HG03442 (cell line): ENCODE measurements at regions not wholly inside any gene's neighbourhood (a gene's known extent, or its start where the extent isn't known, plus 50 kb on each side); places are given as distances from the start of the nearest gene placed in this dataset.

Experiments
- ATAC-seq: cut with Tn5 transposase; IDR thresholded peaks from one replicate; pipeline ENCODE4 v1.9.1; 2021; ENCODE audit warnings: mild to moderate bottlenecking, moderate library complexity; ENCODE audit not compliant: unreplicated experiment

GRCh38 chr6:40082278-40083043 is 148.2 kb upstream of the MOCS1 start:
- no peak for ATAC-seq

DNA sequence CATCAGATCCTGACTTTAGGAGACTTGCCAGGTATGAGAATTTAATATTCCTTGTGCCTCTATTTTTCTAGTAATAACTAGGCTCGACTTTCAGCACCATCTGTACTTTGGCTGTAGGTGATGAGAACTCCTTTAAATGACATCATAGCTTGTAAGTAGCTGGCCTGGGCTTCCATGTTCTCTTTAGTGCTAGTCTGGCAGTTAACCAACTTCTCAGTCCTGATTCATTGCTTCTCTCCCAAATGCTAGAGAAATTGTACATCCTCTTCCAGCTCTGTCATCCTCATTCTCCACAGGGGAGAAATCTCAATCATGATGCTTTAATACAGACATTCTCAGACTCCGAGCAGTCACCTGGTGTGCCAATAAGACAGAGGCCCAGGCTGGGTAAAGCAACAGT is 143.5 kb upstream of the MOCS1 start:
- no peak for ATAC-seq

GRCh38 chr6:40077315-40077714 is 143.1 kb upstream of the MOCS1 start:
- ATAC-seq = no peak

GRCh38 chr6:40075056-40075590 is 140.9 kb upstream of the MOCS1 start:
- no peak for ATAC-seq

DNA sequence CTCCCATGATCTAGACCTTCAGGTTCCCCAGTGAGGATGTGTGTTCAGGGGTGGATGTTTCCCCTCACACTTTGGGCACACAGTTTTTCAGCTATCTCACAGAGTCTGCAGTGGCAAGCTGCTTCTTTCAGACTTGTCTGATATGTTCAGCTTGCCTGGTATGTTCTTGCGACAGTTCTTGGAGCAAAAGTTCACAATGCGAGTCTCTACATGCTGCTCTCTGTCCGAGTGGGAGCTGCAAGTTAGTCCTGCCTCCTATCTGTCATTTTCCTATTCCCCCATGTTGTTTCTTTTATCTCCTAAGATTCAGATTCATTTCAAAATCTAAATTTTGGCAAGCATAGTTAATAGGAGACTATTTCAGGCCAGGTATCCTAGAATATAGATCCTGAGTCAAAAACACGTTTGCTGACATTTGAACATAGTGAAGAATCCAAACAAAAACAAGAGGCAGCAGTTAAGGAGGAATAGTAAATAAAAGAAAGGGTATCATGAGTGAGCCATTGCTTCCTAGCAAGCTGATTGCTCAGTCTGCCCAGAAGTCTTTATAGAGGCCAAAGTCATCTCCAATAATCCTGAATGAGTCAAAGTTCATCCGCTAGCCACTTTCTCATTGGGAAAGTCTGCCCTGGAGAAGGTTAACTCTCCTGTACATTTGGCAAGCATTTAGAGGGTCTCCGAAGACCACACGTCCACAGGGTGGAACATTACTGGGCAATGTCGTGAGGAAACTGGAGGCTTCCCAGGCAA is 140.2 kb upstream of the MOCS1 start:
- ATAC-seq = no peak

GRCh38 chr6:40066372-40066771 is 132.1 kb upstream of the MOCS1 start:
- ATAC-seq = no peak

DNA sequence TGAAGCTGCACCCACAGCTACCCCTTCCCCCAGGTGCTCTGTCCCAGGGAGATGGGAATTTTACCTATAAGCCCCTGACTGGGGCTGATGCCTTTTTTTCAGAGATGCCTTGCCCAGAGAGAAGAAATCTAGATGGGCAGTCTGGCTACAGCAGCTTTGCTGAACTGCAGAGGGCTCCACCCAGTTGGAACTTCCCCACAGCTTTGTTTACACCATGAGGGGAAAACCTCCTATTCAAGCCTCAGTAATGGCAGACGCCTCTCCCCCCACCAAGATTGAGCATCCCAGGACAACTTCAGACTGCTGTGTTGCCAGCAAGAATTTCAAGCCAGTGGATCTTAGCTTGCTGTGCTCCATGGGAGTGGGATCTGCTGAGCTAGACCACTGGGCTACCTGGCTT is 122.6 kb upstream of the MOCS1 start:
- no peak for ATAC-seq

DNA sequence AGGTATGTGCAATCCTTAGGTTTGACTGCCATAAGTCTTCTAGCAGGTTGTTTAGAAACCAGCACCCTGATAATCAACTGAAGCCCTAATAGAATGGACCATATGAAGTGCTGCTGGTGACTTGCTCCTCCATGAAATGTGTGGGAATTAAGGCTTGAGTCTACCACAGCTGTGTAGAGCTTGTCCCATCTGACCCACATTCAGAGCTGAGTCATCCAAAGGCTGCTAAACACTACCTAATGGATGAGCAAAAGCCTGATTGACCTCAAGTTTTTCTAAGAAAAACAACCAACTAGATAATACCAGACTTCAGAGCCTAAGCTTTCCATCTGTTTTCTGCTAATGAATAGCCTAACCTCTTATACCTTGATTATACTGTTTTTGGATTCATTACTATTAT is 120.3 kb upstream of the MOCS1 start:
- no peak for ATAC-seq

- no peak for ATAC-seq
Measured at GRCh38 chr6:40054186-40054585, 119.9 kb upstream of the MOCS1 start.

GRCh38 chr6:40049128-40049527 is 114.9 kb upstream of the MOCS1 start:
- no peak for ATAC-seq

DNA sequence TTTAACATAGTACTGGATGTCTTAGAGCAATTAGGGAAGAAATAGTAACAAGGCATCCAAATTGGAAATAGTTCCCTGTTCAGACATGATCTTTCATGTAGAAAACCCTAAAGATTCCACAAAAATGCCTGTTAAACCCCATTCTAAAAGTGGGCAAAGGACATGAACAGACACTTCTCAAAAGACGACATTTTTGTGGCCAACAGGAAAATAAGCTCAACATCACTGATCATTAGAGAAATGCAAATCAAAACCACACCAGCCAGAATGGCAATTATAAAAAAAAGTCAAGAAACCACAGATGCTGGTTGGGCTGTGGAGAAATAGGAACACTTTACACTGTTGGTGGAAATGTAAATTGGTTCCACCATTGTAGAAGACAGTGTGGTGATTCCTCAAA is 109.9 kb upstream of the MOCS1 start:
- ATAC-seq = no peak

GRCh38 chr6:40042232-40042631 is 108.0 kb upstream of the MOCS1 start:
- ATAC-seq = no peak

- ATAC-seq = no peak
Measured at GRCh38 chr6:40039042-40039441, 104.8 kb upstream of the MOCS1 start.

DNA sequence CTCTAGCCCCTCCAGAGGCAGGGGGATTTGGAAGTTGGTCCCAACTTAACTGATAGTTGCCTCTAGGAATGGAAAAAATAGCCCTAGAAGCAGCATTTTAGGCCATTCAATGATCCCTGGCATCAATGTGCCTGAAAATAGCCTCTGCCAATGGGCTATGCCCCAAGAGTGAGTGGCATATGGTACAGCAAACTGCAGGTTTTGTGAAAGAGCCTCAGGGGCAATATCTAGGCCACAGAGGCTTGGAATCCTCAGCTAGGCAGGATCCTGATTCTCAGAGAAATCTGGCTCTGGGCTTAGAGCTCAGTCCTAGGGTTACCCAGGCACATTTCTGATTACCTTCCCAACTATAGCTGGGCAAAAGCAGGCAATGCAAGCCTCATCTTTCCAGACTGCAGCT is 104.4 kb upstream of the MOCS1 start:
- no peak for ATAC-seq

GRCh38 chr6:40037271-40037670 is 103.0 kb upstream of the MOCS1 start:
- ATAC-seq = no peak

GRCh38 chr6:40036186-40036585 is 101.9 kb upstream of the MOCS1 start:
- ATAC-seq = no peak

DNA sequence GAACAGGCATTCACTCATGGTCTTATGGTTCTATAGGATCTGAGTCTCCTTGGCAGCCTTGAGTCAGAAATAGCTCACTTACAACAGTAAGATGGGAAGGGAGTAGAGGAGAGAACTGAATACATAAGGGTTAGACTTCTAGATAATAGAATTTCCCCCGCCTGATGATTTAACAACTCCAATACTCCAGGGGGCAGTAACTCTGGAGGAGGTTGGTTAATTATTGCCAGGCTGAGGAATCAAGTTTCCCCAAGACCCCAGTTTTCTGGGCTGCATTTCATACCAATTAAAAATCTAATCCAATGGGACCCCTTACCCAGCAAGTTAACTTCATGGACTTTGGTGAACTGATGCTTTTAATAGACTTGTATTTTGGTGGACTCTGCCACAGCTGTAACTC is 94.2 kb upstream of the MOCS1 start:
- ATAC-seq = no peak

DNA sequence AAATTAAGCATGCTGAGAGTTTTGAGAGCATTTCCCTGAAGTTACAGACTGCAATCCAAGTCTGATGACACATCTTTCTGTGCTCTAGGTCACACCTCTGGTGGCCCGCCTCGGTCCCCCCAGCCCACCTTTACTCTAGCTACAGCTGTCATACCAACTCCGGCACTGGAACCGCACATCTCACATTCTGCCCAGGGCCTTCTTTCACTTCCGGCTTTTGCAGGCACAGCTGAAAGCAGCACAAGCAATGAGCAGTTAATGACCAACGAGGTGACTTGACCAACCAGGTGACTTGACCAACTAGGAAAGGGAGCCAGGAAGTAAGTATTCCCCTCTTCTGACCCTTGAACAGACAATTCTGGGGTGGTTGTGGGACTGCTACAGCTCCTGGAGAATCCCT is 88.6 kb upstream of the MOCS1 start:
- ATAC-seq = no peak

DNA sequence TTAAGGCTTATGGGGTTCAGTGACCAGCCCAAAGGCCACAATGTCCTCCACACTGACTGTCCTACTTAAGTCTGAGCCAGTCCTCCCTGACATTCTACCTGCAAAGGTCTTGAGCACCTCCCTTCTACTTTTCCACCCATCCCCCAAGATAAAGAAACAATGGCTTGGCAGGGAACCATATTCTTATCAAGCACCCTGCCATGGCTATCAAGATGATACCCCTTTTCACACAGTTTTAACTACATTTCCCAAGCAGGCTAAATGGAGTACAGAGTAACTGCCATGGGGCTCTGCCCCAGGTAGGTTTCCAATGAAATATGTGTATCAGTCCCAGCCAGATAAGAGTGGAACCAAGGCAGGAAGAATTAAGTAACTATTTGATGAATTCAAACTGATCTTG is 85.9 kb upstream of the MOCS1 start:
- ATAC-seq = no peak

- ATAC-seq = no peak
Measured at GRCh38 chr6:40015530-40015929, 81.3 kb upstream of the MOCS1 start.

GRCh38 chr6:40011844-40012243 is 77.6 kb upstream of the MOCS1 start:
- no peak for ATAC-seq

- no peak for ATAC-seq
Measured at GRCh38 chr6:40000964-40001515, 66.8 kb upstream of the MOCS1 start.
